ENCODE measurements at regions not wholly inside any gene's neighbourhood (a gene's known extent, or its start where the extent isn't known, plus 50 kb on each side); places are given as distances from the start of the nearest gene placed in this dataset.
"Not testable (repeated sequence)": the region's sequence is repeated elsewhere in the genome, so short reads cannot be mapped to it uniquely, and the experiment has no call there.

- FAIRE-seq = no peak
These were observed 1809.9 kb upstream of the ACO1 start for GRCh38 chr9:30574355-30575151.

GRCh38 chr9:30575218-30575617, 1809.2 kb upstream of the ACO1 start:
- no peak for DNase-seq (ENCODE audit: low spot score)
- no peak for FAIRE-seq

More at GRCh38 chr9:30574355-30575151, 1809.9 kb upstream of the ACO1 start:
- no peak for DNase-seq (ENCODE audit: low spot score)

- DNase-seq (ENCODE audit: low spot score) (no peak), FAIRE-seq (no peak)
These were observed 1808.8 kb upstream of the ACO1 start for GRCh38 chr9:30575691-30576090.

GRCh38 chr9:30579810-30580209, 1804.6 kb upstream of the ACO1 start:
- DNase-seq (ENCODE audit: low spot score) (no peak), FAIRE-seq (no peak)

GRCh38 chr9:30582240-30582639, 1802.2 kb upstream of the ACO1 start:
- DNase-seq (ENCODE audit: low spot score) = no peak
- no peak for FAIRE-seq

- no peak for FAIRE-seq
These were observed 1799.9 kb upstream of the ACO1 start for GRCh38 chr9:30584559-30584958.

GRCh38 chr9:30591461-30591860, 1793.0 kb upstream of the ACO1 start:
- DNase-seq (ENCODE audit: low spot score) (no peak), FAIRE-seq (no peak)

More at GRCh38 chr9:30584559-30584958, 1799.9 kb upstream of the ACO1 start:
- no peak for DNase-seq (ENCODE audit: low spot score)

GRCh38 chr9:30597608-30598007, 1786.8 kb upstream of the ACO1 start:
- DNase-seq (ENCODE audit: low spot score) (no peak), FAIRE-seq (no peak)

- no peak for FAIRE-seq
- DNase-seq (ENCODE audit: low spot score) = no peak
These were observed 1778.5 kb upstream of the ACO1 start for GRCh38 chr9:30605936-30606335.

GRCh38 chr9:30609713-30610112, 1774.7 kb upstream of the ACO1 start:
- DNase-seq (ENCODE audit: low spot score) (no peak), FAIRE-seq (no peak)

- not testable (repeated sequence) for FAIRE-seq; DNase-seq (ENCODE audit: low spot score)
These were observed 1767.7 kb upstream of the ACO1 start for GRCh38 chr9:30616782-30617181.

GRCh38 chr9:30622561-30622960, 1761.9 kb upstream of the ACO1 start:
- FAIRE-seq (no peak), DNase-seq (ENCODE audit: low spot score) (no peak)

GRCh38 chr9:30628915-30629567, 1755.4 kb upstream of the ACO1 start:
- DNase-seq (ENCODE audit: low spot score) (no peak), FAIRE-seq (no peak)

- FAIRE-seq (no peak), DNase-seq (ENCODE audit: low spot score) (no peak)
These were observed 1754.0 kb upstream of the ACO1 start for GRCh38 chr9:30630459-30630858.

- DNase-seq (ENCODE audit: low spot score); FAIRE-seq: not testable (repeated sequence)
These were observed 1737.8 kb upstream of the ACO1 start for GRCh38 chr9:30646639-30647038.

- no peak for DNase-seq (ENCODE audit: low spot score)
- no peak for FAIRE-seq
These were observed 1722.5 kb upstream of the ACO1 start for GRCh38 chr9:30661925-30662324.

GRCh38 chr9:30670805-30671562, 1713.5 kb upstream of the ACO1 start:
- FAIRE-seq = no peak
- no peak for DNase-seq (ENCODE audit: low spot score)

GRCh38 chr9:30673132-30673531, 1711.3 kb upstream of the ACO1 start:
- peak; percentile 31 for DNase-seq (ENCODE audit: low spot score)
- FAIRE-seq = peak; percentile 28

- DNase-seq (ENCODE audit: low spot score) = no peak
- no peak for FAIRE-seq
These were observed 1707.8 kb upstream of the ACO1 start for GRCh38 chr9:30676651-30677050.

GRCh38 chr9:30677221-30677620, 1707.2 kb upstream of the ACO1 start:
- DNase-seq (ENCODE audit: low spot score) = no peak
- FAIRE-seq = no peak

- no peak for FAIRE-seq
- DNase-seq (ENCODE audit: low spot score) = no peak
These were observed 1695.6 kb upstream of the ACO1 start for GRCh38 chr9:30688801-30689200.

- DNase-seq (ENCODE audit: low spot score) = no peak
- no peak for FAIRE-seq
These were observed 1686.5 kb upstream of the ACO1 start for GRCh38 chr9:30697958-30698357.

Measured in RCC 7860 (cell line).